Panc1 (cell line): ENCODE measurements at regions not wholly inside any gene's neighbourhood (a gene's known extent, or its start where the extent isn't known, plus 50 kb on each side); places are given as distances from the start of the nearest gene placed in this dataset.

ENCODE experiments used
- CTCF ChIP-seq: fragments of 450-650 bp; IDR thresholded peaks from 2 replicates; pipeline ENCODE4 v1.5.1; 2017; ENCODE audit warnings: mild to moderate bottlenecking
- POLR2AphosphoS5 ChIP-seq: IDR thresholded peaks from 2 replicates; pipeline ENCODE4 v1.6.1; 2012; ENCODE audit warnings: mild to moderate bottlenecking, low read depth, low read length, moderate library complexity
- SIN3A ChIP-seq: IDR thresholded peaks from 2 replicates; pipeline ENCODE4 v1.6.1; 2012; ENCODE audit warnings: low read depth, mild to moderate bottlenecking, low read length, moderate library complexity, borderline replicate concordance; ENCODE audit not compliant: insufficient read depth
- TF ChIP-seq, protein P1 (sequence below), 2 experiments: IDR thresholded peaks; 2 replicates each; pipeline ENCODE4 v1.6.1; 2011 to 2012; ENCODE audit warnings: low read depth in 2 of 2, control low read depth in 1 of 2, low read length in 1 of 2, mild to moderate bottlenecking in 1 of 2, moderate library complexity in 1 of 2; ENCODE audit not compliant: insufficient read depth in 1 of 2

- TF ChIP-seq CTCF (no peak), POLR2AphosphoS5 (no peak), SIN3A (no peak)
- TF ChIP-seq, protein P1, sequence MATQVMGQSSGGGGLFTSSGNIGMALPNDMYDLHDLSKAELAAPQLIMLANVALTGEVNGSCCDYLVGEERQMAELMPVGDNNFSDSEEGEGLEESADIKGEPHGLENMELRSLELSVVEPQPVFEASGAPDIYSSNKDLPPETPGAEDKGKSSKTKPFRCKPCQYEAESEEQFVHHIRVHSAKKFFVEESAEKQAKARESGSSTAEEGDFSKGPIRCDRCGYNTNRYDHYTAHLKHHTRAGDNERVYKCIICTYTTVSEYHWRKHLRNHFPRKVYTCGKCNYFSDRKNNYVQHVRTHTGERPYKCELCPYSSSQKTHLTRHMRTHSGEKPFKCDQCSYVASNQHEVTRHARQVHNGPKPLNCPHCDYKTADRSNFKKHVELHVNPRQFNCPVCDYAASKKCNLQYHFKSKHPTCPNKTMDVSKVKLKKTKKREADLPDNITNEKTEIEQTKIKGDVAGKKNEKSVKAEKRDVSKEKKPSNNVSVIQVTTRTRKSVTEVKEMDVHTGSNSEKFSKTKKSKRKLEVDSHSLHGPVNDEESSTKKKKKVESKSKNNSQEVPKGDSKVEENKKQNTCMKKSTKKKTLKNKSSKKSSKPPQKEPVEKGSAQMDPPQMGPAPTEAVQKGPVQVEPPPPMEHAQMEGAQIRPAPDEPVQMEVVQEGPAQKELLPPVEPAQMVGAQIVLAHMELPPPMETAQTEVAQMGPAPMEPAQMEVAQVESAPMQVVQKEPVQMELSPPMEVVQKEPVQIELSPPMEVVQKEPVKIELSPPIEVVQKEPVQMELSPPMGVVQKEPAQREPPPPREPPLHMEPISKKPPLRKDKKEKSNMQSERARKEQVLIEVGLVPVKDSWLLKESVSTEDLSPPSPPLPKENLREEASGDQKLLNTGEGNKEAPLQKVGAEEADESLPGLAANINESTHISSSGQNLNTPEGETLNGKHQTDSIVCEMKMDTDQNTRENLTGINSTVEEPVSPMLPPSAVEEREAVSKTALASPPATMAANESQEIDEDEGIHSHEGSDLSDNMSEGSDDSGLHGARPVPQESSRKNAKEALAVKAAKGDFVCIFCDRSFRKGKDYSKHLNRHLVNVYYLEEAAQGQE (IDR thresholded peaks at IDR 0.05; ENCODE audit: insufficient read depth in 1 of 2, low read depth in 2 of 2, low read length in 1 of 2), result no peak
Observed at GRCh38 chr17:65332375-65332774, 195.2 kb downstream of the RGS9 start.
